HepG2 (cell line): ENCODE measurements at regions not wholly inside any gene's neighbourhood (a gene's known extent, or its start where the extent isn't known, plus 50 kb on each side); places are given as distances from the start of the nearest gene placed in this dataset.

Experiments
- EHMT2 ChIP-seq: fragments of 200-600 bp; sonication (generic); IDR thresholded peaks from 2 replicates; pipeline ENCODE4 v1.7.0; 2017; ENCODE audit warnings: antibody characterized with exemption, low read depth, low read length, borderline replicate concordance
- HNRNPUL1 ChIP-seq: fragments of 200-400 bp; formaldehyde crosslinking; IDR thresholded peaks from 2 replicates; pipeline ENCODE4 v1.6.1; 2017; ENCODE audit warnings: low read depth, mild to moderate bottlenecking, low read length, moderate library complexity
- LCORL ChIP-seq, 2 experiments: fragments of 450-650 bp in 1 of 2; sonication (generic) in 1 of 2; formaldehyde crosslinking in 1 of 2; IDR thresholded peaks; 2 replicates each; pipeline versions ENCODE4 v1.5.0 to v1.6.1; 2017 to 2020; ENCODE audit warnings: antibody characterized with exemption in 1 of 2, missing genetic modification reagents in 1 of 2
- MAFK ChIP-seq, 2 experiments: IDR thresholded peaks in 1 of 2; conservative IDR thresholded peaks in 1 of 2; 2 replicates each; pipeline ENCODE4 v1.6.1; 2011; ENCODE audit warnings: improper control_type of control experiment in 2 of 2, low read length in 2 of 2
- MIER3 ChIP-seq: IDR thresholded peaks from 2 replicates; pipeline ENCODE4 v1.6.1; 2016; ENCODE audit warnings: missing compliant biosample characterization, borderline replicate concordance
- MYNN ChIP-seq: sonication (generic); formaldehyde crosslinking; IDR thresholded peaks from 2 replicates; pipeline ENCODE4 v1.4.0; 2020; ENCODE audit warnings: mild to moderate bottlenecking, low read depth, missing genetic modification reagents
- PPARG ChIP-seq: conservative IDR thresholded peaks from 2 replicates; pipeline ENCODE4 v1.6.1; 2016; ENCODE audit warnings: missing biosample characterization, missing genetic modification reagents
- RXRA ChIP-seq: sonication (generic); formaldehyde crosslinking; IDR thresholded peaks from 2 replicates; pipeline ENCODE4 v1.5.1; 2020; ENCODE audit warnings: missing genetic modification reagents
- SIN3B ChIP-seq: fragments of 150-350 bp; IDR thresholded peaks from 2 replicates; pipeline ENCODE4 v1.6.1; 2014; ENCODE audit warnings: low read length
- SIX1 ChIP-seq: sonication (generic); formaldehyde crosslinking; IDR thresholded peaks from 2 replicates; pipeline ENCODE4 v1.4.0; 2020; ENCODE audit warnings: missing genetic modification reagents, borderline replicate concordance
- TARDBP ChIP-seq: sonication (generic); formaldehyde crosslinking; IDR thresholded peaks from 2 replicates; pipeline ENCODE4 v1.8.0; 2022; ENCODE audit warnings: mild to moderate bottlenecking, missing genetic modification reagents
- ZNF264 ChIP-seq: sonication (generic); formaldehyde crosslinking; IDR thresholded peaks from 2 replicates; pipeline ENCODE4 v1.4.0; 2020; ENCODE audit warnings: missing genetic modification reagents
- ZNF747 ChIP-seq: sonication (generic); formaldehyde crosslinking; IDR thresholded peaks from 2 replicates; pipeline ENCODE4 v1.8.1; 2023; ENCODE audit warnings: missing genetic modification reagents, mild to moderate bottlenecking, borderline replicate concordance
- TF ChIP-seq, protein P1 (sequence below): IDR thresholded peaks from 2 replicates; pipeline ENCODE4 v1.6.1; 2012; ENCODE audit warnings: low read depth, low read length, improper control_type of control experiment
- TF ChIP-seq, protein P2 (sequence below): sonication (generic); formaldehyde crosslinking; conservative IDR thresholded peaks from 2 replicates; pipeline ENCODE4 v1.4.0; 2020; ENCODE audit warnings: mild to moderate bottlenecking, missing genetic modification reagents, moderate library complexity
- TF ChIP-seq, protein P3 (sequence below): sonication (generic); formaldehyde crosslinking; IDR thresholded peaks from 2 replicates; pipeline ENCODE4 v1.8.0; 2022; ENCODE audit warnings: missing genetic modification reagents, low read depth, mild to moderate bottlenecking, borderline replicate concordance
- TF ChIP-seq, protein P4 (sequence below): sonication (generic); formaldehyde crosslinking; IDR thresholded peaks from 2 replicates; pipeline ENCODE4 v1.4.0; 2020; ENCODE audit warnings: missing genetic modification reagents
- TF ChIP-seq, protein P5 (sequence below), 2 experiments: fragments of 450-650 bp in 1 of 2; sonication (generic) in 1 of 2; formaldehyde crosslinking; IDR thresholded peaks; 2 replicates each; pipeline versions ENCODE4 v1.5.0 to v1.8.0; 2020 to 2022; ENCODE audit warnings: mild to moderate bottlenecking in 1 of 2, missing genetic modification reagents in 1 of 2

GRCh38 chr12:46473634-46474329, 101.2 kb upstream of the SLC38A2 start (continued):
- TF ChIP-seq, protein P1, sequence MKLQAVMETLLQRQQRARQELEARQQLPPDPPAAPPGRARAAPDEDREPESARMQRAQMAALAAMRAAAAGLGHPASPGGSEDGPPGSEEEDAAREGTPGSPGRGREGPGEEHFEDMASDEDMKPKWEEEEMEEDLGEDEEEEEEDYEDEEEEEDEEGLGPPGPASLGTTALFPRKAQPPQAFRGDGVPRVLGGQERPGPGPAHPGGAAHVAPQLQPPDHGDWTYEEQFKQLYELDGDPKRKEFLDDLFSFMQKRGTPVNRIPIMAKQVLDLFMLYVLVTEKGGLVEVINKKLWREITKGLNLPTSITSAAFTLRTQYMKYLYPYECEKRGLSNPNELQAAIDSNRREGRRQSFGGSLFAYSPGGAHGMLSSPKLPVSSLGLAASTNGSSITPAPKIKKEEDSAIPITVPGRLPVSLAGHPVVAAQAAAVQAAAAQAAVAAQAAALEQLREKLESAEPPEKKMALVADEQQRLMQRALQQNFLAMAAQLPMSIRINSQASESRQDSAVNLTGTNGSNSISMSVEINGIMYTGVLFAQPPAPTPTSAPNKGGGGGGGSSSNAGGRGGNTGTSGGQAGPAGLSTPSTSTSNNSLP, result peak; percentile 69
- TF ChIP-seq, protein P2, sequence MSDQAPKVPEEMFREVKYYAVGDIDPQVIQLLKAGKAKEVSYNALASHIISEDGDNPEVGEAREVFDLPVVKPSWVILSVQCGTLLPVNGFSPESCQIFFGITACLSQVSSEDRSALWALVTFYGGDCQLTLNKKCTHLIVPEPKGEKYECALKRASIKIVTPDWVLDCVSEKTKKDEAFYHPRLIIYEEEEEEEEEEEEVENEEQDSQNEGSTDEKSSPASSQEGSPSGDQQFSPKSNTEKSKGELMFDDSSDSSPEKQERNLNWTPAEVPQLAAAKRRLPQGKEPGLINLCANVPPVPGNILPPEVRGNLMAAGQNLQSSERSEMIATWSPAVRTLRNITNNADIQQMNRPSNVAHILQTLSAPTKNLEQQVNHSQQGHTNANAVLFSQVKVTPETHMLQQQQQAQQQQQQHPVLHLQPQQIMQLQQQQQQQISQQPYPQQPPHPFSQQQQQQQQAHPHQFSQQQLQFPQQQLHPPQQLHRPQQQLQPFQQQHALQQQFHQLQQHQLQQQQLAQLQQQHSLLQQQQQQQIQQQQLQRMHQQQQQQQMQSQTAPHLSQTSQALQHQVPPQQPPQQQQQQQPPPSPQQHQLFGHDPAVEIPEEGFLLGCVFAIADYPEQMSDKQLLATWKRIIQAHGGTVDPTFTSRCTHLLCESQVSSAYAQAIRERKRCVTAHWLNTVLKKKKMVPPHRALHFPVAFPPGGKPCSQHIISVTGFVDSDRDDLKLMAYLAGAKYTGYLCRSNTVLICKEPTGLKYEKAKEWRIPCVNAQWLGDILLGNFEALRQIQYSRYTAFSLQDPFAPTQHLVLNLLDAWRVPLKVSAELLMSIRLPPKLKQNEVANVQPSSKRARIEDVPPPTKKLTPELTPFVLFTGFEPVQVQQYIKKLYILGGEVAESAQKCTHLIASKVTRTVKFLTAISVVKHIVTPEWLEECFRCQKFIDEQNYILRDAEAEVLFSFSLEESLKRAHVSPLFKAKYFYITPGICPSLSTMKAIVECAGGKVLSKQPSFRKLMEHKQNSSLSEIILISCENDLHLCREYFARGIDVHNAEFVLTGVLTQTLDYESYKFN (CRISPR knock-in tag), result peak; percentile 94
- peak; percentile 88 for TF ChIP-seq HNRNPUL1
- TF ChIP-seq, protein P3, sequence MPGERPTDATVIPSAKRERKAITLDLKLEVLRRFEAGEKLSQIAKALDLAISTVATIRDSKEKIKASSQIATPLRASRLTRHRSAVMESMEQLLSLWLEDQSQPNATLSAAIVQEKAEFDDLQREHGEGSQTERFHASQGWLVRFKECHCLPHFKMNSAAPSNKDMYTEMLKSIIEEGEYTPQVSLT, result no peak
- TF ChIP-seq, protein P4, sequence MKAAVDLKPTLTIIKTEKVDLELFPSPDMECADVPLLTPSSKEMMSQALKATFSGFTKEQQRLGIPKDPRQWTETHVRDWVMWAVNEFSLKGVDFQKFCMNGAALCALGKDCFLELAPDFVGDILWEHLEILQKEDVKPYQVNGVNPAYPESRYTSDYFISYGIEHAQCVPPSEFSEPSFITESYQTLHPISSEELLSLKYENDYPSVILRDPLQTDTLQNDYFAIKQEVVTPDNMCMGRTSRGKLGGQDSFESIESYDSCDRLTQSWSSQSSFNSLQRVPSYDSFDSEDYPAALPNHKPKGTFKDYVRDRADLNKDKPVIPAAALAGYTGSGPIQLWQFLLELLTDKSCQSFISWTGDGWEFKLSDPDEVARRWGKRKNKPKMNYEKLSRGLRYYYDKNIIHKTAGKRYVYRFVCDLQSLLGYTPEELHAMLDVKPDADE (CRISPR knock-in tag), result no peak
- TF ChIP-seq EHMT2, result no peak
- TF ChIP-seq TARDBP (CRISPR knock-in tag), result peak; percentile 82; the same call in 1 of the 2 replicates
- TF ChIP-seq MIER3 (CRISPR knock-in tag), result peak; percentile 73; the same call in 1 of the 2 replicates
- TF ChIP-seq RXRA (CRISPR knock-in tag), result peak; percentile 55; the same call in 1 of the 2 replicates
- TF ChIP-seq PPARG, result peak; percentile 93
- TF ChIP-seq, protein P5, sequence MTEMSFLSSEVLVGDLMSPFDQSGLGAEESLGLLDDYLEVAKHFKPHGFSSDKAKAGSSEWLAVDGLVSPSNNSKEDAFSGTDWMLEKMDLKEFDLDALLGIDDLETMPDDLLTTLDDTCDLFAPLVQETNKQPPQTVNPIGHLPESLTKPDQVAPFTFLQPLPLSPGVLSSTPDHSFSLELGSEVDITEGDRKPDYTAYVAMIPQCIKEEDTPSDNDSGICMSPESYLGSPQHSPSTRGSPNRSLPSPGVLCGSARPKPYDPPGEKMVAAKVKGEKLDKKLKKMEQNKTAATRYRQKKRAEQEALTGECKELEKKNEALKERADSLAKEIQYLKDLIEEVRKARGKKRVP (CRISPR knock-in tag; IDR thresholded peaks at IDR 0.05), result peak in 1 of 2 experiments; percentile 84; a peak in 2 of 4 replicates
- no peak for TF ChIP-seq LCORL (IDR thresholded peaks at IDR 0.05)
- TF ChIP-seq LCORL (CRISPR knock-in tag; IDR thresholded peaks at IDR 0.05), result peak; percentile 67; the same call in 1 of the 2 replicates
- TF ChIP-seq SIX1 (CRISPR knock-in tag), result peak; percentile 72; the same call in 1 of the 2 replicates
- TF ChIP-seq ZNF264 (CRISPR knock-in tag), result peak; percentile 86
- TF ChIP-seq MAFK (conservative IDR thresholded peaks at IDR 0.05 in 1 of 2, IDR thresholded peaks at IDR 0.05 in 1 of 2; ENCODE audit: low read length in 2 of 2), result 0 out of 4 replicates have a peak, but pooled peaks of 1 of the 2 experiments have one; percentile 18
- TF ChIP-seq SIN3B, result no peak
- peak; percentile 31; the same call in 1 of the 2 replicates for TF ChIP-seq ZNF747
- no peak for TF ChIP-seq MYNN (CRISPR knock-in tag)
